GM19395 (cell line): ENCODE measurements at regions not wholly inside any gene's neighbourhood (a gene's known extent, or its start where the extent isn't known, plus 50 kb on each side); places are given as distances from the start of the nearest gene placed in this dataset.

Source experiments
- ATAC-seq: cut with Tn5 transposase; IDR thresholded peaks from one replicate; pipeline ENCODE4 v1.9.1; 2021; ENCODE audit warnings: mild to moderate bottlenecking, moderate library complexity; ENCODE audit not compliant: unreplicated experiment

- no peak for ATAC-seq
Measured at GRCh38 chr18:57202881-57203280, 56.0 kb downstream of the BOD1L2 start.

DNA sequence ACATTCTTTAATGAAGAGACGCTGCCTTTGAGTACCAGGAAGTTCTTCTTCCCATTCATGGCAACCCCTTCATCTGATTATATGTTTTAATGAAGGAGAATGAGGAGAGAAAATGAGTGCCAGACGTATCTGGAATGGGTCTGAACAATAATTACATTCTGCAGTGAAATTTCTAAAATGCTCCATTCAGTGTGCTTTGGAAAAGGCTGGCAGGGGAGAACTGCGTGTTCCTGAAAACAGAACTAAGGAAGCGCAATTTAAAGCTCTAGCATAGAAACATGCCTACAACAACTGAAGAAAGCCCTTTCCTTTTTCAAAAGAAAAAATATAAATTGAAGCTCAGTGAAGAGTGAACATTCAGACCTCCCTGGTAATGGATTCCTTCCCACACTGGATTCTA lies 58.8 kb downstream of the BOD1L2 start:
- no peak for ATAC-seq

DNA sequence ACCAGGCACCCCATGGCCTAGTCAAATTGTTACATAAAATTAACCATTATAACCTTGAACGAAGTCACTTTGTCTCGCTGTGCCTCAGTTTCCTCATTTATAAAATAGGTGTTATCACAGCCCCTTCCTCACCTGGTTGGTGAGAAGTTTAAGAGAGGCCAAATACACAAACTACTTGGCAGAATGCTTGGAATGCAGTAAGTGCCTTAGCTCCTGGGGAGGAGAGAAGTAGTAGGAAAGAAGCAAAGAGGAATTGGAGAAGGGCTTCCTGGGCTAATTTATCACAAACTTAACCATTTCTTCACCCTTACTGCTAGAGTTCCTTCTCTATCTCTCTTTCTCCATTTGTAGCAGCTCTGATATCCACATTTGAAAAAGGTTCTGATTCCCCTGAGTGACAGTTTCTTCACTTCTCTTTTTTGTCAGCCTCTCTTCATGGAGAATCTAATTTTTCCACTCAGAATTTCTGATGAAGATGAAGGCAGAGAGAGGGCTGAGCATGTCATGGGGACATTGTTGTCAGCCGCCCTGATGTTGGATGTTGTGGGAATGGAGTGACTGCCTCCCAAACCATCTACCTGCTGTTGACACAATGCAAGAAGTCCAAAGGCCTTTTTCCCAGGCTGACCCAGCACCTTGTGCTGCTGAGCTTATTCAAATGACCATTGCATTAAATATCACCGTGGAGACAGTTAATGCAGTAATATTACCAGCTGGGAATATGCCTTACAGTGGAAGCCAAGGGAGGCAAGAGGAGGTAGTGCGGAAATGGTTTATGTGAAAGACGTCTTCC lies 60.4 kb downstream of the BOD1L2 start:
- no peak for ATAC-seq

GRCh38 chr18:57208047-57208446 lies 61.2 kb downstream of the BOD1L2 start:
- ATAC-seq = no peak

- ATAC-seq = peak; percentile 72
Measured at GRCh38 chr18:57209713-57210106, 62.8 kb downstream of the BOD1L2 start.

DNA sequence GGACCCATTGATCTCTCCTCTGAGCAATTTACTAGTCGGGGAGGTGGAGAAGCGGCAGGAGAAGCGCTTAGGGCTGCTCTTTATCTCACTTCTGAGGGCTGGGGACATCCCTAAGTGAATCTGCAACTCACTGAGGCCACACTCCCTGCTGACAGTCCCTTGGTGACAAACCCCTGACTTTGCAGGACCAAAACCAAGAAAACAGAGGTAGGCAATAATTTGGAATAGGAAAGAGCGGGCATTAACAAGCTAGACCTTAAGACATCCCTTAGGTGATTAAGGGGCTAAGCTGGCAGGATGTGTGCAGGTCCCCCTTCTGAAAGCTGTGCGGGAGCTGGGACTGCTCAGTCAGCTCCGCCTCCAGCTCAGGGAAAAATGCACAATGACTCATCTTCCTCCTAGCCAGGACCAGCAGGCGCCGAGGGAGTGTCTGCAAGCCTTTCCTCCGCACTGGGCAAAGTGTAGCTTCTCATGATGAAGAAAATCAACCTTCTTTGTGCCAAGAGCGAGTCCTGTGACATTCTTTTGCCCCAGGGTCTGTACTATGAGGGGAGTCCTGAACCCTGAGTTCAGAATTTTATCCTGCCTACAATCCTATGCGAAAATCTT lies 63.3 kb downstream of the BOD1L2 start:
- peak; percentile 59 for ATAC-seq

- ATAC-seq = no peak
Measured at GRCh38 chr18:57210716-57211411, 64.0 kb downstream of the BOD1L2 start.

DNA sequence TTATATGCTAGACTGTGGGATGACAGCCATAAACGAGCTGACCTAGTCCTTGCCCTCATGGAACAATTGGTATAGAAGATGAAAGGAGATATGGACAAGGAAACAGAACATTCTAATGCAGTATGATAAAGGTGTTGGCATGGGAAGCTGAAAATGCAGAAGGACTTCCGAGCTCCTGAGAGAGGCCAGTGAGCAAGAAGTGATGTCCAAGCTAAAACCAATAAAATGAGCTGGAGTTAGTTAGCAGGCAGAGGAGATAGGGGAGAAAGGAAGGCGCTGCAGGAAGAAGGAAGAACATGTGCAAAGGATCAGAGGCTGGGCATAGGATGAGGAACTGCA lies 64.5 kb downstream of the BOD1L2 start:
- no peak for ATAC-seq

- no peak for ATAC-seq
Measured at GRCh38 chr18:57211776-57212175, 64.9 kb downstream of the BOD1L2 start.

DNA sequence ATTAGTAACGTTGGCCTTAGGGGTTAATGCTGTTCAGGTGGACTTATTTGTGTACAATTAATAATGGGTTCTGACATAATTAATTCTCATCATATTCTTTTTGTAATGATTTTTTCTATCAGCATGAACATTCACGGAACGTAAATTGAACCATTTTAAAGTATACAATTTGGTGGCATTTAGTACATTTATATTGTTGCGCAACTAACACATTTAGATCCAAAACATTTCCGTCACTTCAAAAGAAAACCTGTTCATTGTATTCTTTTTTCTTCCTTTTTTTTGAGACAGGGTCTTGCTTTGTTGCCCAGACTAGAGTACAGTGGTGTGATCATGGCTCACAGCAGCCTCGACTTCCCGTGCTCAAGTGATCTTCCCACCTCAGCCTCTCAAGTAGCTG lies 65.8 kb downstream of the BOD1L2 start:
- no peak for ATAC-seq

DNA sequence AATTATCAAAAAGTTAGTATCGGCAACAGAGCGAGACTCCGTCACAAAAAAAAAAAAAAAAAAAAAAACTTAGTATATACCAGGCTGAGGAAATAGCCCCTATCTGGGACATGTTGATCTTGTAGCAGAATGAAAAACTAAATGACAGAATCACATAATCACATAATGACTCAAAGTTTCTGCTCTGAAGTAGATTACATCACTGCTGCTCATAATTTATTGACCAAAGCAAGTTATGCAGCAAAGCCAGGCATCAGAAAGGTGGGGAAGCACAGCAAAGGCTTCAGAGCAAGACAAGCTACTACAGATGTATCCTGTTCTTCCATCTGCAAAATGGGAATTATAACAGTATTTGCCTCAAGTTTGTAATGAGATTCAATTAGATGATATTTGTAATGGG lies 68.1 kb downstream of the BOD1L2 start:
- ATAC-seq = no peak

GRCh38 chr18:57218281-57218680 lies 71.4 kb downstream of the BOD1L2 start:
- no peak for ATAC-seq

DNA sequence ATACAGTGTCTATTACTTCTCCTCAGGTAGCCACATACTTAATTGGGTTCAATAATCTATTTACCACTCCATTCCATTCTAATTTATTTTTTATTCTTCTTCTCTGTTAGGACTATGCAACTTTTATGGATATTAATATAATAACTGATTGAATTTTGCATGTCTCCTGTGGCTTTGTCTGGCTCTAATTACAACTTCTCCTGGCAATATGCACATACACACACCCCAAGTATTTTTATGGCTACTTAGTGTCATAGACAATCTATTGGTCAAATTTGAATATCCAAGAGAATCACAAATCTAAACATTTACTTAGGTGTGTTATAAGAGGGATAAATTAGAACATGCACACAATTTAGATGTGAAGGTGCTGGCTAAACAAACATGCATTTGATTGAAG lies 73.1 kb downstream of the BOD1L2 start:
- ATAC-seq = no peak

GRCh38 chr18:57220480-57220879 lies 73.6 kb downstream of the BOD1L2 start:
- ATAC-seq = no peak

- ATAC-seq = no peak
Measured at GRCh38 chr18:57220930-57221483, 74.1 kb downstream of the BOD1L2 start.

- no peak for ATAC-seq
Measured at GRCh38 chr18:57223144-57223870, 76.4 kb downstream of the BOD1L2 start.

- ATAC-seq = no peak
Measured at GRCh38 chr18:57230861-57231585, 84.1 kb downstream of the BOD1L2 start.

DNA sequence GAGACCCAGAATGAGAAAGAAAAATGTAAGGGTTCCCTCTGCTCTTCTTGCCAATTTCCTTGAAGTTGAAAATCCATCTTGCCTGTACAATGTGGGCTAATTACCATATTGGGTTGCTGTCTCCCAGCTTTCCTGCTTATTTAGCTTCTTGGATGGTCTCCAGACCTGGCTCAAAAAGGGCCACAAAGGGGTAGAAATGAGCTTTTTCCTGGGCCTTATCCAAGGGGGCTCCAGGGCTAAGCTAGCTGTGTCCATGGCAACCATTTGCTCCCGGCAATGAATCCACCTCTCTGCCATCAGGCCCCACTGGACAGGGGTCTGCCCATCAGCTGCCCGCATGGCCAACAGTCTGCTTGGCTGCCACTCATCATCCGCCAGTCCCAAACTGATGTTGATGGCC lies 85.0 kb downstream of the BOD1L2 start:
- ATAC-seq = no peak

DNA sequence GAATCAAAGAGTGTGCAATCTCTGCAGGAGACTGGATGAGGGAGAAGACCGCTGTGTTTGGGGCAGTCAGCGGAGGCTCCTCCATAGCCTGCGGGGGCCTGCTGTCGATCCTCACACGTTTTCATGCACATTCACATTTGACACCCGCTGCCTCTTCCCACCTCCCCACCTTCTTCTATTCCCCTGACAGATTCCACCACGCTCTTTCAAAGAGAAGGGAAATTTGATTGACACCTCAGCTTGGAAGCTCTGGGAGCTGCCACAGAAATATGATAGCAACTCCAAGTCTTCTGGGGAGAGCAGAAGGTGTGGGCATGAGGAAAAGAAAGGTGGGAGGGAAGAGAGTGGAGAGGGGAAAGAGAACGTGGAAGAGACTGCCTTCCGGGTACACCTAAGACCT lies 87.5 kb downstream of the BOD1L2 start:
- no peak for ATAC-seq

- ATAC-seq = no peak
Measured at GRCh38 chr18:57241869-57242268, 95.0 kb downstream of the BOD1L2 start.

- ATAC-seq = no peak
Measured at GRCh38 chr18:57242285-57242684, 95.4 kb downstream of the BOD1L2 start.
